Upper lobe of left lung (tissue), 4 donors: ENCODE measurements at regions not wholly inside any gene's neighbourhood (a gene's known extent, or its start where the extent isn't known, plus 50 kb on each side); places are given as distances from the start of the nearest gene placed in this dataset.

Source experiments
- POLR2A ChIP-seq, 4 donors: fragments of 450-650 bp; IDR thresholded peaks; one replicate each; pipeline ENCODE4 v1.5.1; 2016 to 2017; ENCODE audit warnings: antibody characterized with exemption in 4 of 4, mild to moderate bottlenecking in 2 of 4
- TF ChIP-seq, protein P1 (sequence below), 6 experiments: fragments of 450-650 bp in 4 of 6; fragments of 200-600 bp in 2 of 6; sonication (generic) in 2 of 6; IDR thresholded peaks; one replicate each; pipeline ENCODE4 v1.5.1; 2016 to 2019; ENCODE audit warnings: antibody characterized with exemption in 6 of 6

DNA sequence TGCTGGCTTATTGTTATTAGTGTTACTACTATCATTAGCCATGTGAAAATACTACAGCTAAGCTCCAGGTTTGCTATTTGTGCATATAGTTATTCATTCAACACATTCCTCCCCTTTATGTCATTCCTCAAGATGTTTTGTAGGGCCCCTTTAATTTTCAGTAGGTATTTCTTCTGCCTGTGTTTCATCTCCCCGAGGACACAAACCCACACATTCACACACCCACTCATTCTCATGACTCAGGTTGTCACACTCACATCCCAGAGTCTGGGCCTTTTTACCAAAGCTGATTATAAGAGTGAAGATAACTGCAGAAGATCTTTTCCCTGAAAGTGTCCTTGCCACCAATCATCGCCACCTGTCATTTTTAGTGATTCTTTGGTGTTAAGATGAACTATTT is 68.6 kb upstream of the SPOPL start:
- no peak for TF ChIP-seq POLR2A (IDR thresholded peaks at IDR 0.05)
- TF ChIP-seq, protein P1, sequence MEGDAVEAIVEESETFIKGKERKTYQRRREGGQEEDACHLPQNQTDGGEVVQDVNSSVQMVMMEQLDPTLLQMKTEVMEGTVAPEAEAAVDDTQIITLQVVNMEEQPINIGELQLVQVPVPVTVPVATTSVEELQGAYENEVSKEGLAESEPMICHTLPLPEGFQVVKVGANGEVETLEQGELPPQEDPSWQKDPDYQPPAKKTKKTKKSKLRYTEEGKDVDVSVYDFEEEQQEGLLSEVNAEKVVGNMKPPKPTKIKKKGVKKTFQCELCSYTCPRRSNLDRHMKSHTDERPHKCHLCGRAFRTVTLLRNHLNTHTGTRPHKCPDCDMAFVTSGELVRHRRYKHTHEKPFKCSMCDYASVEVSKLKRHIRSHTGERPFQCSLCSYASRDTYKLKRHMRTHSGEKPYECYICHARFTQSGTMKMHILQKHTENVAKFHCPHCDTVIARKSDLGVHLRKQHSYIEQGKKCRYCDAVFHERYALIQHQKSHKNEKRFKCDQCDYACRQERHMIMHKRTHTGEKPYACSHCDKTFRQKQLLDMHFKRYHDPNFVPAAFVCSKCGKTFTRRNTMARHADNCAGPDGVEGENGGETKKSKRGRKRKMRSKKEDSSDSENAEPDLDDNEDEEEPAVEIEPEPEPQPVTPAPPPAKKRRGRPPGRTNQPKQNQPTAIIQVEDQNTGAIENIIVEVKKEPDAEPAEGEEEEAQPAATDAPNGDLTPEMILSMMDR (IDR thresholded peaks at IDR 0.05) = no peak
